Gastroesophageal sphincter (tissue), 4 donors: ENCODE measurements at regions not wholly inside any gene's neighbourhood (a gene's known extent, or its start where the extent isn't known, plus 50 kb on each side); places are given as distances from the start of the nearest gene placed in this dataset.

ENCODE experiments used
- ATAC-seq: fragments of 150-250 bp; one replicate; pipeline ENCODE4 v1.9.1; 2016; ENCODE audit warnings: mild to moderate bottlenecking, moderate library complexity
- H3K27ac ChIP-seq, 4 donors: fragments of 200-600 bp; sonication (generic) in 3 of 4; 1 replicate in 3 of 4; 2 replicates in 1 of 4; pipeline ENCODE4 v1.5.1; 2016 to 2019
- H3K27me3 ChIP-seq: fragments of 200-600 bp; sonication (generic); one replicate; pipeline ENCODE4 v1.5.1; 2019
- H3K36me3 ChIP-seq, 2 donors: fragments of 200-600 bp; sonication (generic); one replicate each; pipeline ENCODE4 v1.5.1; 2019; ENCODE audit warnings: control low read depth in 1 of 2
- H3K4me1 ChIP-seq, 3 donors: fragments of 200-600 bp; sonication (generic); 1 replicate in 2 of 3; 2 replicates in 1 of 3; pipeline ENCODE4 v1.5.1; 2016 to 2019; ENCODE audit warnings: control low read depth in 2 of 3
- H3K4me3 ChIP-seq, 2 donors: fragments of 200-600 bp; sonication (generic); one replicate each; pipeline ENCODE4 v1.5.1; 2019; ENCODE audit warnings: mild to moderate bottlenecking in 1 of 2, moderate library complexity in 1 of 2
- H3K9me3 ChIP-seq, 3 donors: fragments of 200-600 bp; sonication (generic); one replicate each; pipeline ENCODE4 v1.5.1; 2017 to 2019; ENCODE audit warnings: control low read depth in 2 of 3
- EP300 ChIP-seq: sonication (generic); formaldehyde crosslinking; IDR thresholded peaks from one replicate; pipeline ENCODE4 v1.6.1; 2017; ENCODE audit warnings: antibody characterized with exemption, mild to moderate bottlenecking
- POLR2A ChIP-seq, 2 donors: fragments of 450-650 bp; IDR thresholded peaks; one replicate each; pipeline ENCODE4 v1.6.1; 2017; ENCODE audit warnings: antibody characterized with exemption in 2 of 2, mild to moderate bottlenecking in 2 of 2, moderate library complexity in 1 of 2
- POLR2AphosphoS5 ChIP-seq: sonication (generic); formaldehyde crosslinking; IDR thresholded peaks from one replicate; pipeline ENCODE4 v1.6.1; 2017; ENCODE audit warnings: antibody characterized with exemption
- WGBS, 2 donors: methylation state at CpG; one replicate each; pipeline ENCODE4 v1.1.5; 2018; ENCODE audit warnings: low coverage in 1 of 2; 5-methylcytosine and 5-hydroxymethylcytosine counted together
- TF ChIP-seq, protein P1 (sequence below), 4 experiments: fragments of 200-600 bp in 2 of 4; fragments of 450-650 bp in 2 of 4; sonication (generic) in 1 of 4; IDR thresholded peaks; one replicate each; pipeline ENCODE4 v1.5.1; 2017 to 2019; ENCODE audit warnings: antibody characterized with exemption in 4 of 4, mild to moderate bottlenecking in 2 of 4, moderate library complexity in 2 of 4

GRCh38 chr1:73717976-73718375, 480.0 kb downstream of the LRRIQ3 start:
- Histone ChIP-seq H3K36me3 (no peaks in the 10 kb centered on the region), H3K9me3 (no peaks in the 10 kb centered on the region), H3K27ac (no peak overlapping the region), H3K4me1 (no peaks in the 10 kb centered on the region), H3K27me3 (no peaks in the 10 kb centered on the region), H3K4me3 (no peak overlapping the region)
- ATAC-seq = no peak
- 67 to 83% methylated on average over 1 of the region's 1 CpG for WGBS, 2 donors
- TF ChIP-seq POLR2AphosphoS5 = no peak
- TF ChIP-seq POLR2A (IDR thresholded peaks at IDR 0.05) = no peak
- TF ChIP-seq, protein P1, sequence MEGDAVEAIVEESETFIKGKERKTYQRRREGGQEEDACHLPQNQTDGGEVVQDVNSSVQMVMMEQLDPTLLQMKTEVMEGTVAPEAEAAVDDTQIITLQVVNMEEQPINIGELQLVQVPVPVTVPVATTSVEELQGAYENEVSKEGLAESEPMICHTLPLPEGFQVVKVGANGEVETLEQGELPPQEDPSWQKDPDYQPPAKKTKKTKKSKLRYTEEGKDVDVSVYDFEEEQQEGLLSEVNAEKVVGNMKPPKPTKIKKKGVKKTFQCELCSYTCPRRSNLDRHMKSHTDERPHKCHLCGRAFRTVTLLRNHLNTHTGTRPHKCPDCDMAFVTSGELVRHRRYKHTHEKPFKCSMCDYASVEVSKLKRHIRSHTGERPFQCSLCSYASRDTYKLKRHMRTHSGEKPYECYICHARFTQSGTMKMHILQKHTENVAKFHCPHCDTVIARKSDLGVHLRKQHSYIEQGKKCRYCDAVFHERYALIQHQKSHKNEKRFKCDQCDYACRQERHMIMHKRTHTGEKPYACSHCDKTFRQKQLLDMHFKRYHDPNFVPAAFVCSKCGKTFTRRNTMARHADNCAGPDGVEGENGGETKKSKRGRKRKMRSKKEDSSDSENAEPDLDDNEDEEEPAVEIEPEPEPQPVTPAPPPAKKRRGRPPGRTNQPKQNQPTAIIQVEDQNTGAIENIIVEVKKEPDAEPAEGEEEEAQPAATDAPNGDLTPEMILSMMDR (IDR thresholded peaks at IDR 0.05) = no peak
- no peak for TF ChIP-seq EP300

DNA sequence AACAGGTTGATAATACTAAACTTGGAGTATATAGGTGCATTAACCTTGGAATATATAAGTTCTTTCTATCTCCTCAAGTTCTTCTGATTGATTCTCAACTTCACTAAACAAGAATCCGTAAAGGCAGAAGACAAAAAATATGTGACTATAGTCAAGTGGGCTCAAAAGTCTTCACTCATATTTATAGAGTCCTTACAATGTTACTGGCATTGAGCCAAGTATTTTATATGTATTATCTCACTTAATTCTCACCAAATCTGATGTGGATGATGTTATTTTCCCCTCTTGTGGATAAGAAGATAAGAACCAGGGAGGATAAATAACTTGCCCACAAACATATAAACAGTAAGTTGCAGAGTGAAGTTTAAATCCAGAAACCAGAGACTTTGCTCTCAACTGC, 486.9 kb downstream of the LRRIQ3 start:
- H3K4me1 ChIP-seq = no peaks in the 10 kb centered on the region
- TF ChIP-seq POLR2AphosphoS5 = no peak
- TF ChIP-seq, protein P1 (IDR thresholded peaks at IDR 0.05) = no peak
- no peak for TF ChIP-seq POLR2A (IDR thresholded peaks at IDR 0.05)
- no peak for TF ChIP-seq EP300

GRCh38 chr1:73701826-73702225, 496.1 kb downstream of the LRRIQ3 start:
- H3K27me3 ChIP-seq = no peaks in the 10 kb centered on the region
- no peak for TF ChIP-seq POLR2A (IDR thresholded peaks at IDR 0.05)
- TF ChIP-seq, protein P1 (IDR thresholded peaks at IDR 0.05) = no peak
- no peak for TF ChIP-seq POLR2AphosphoS5
- TF ChIP-seq EP300 = no peak
- no peak overlapping the region for H3K4me3 ChIP-seq
- 9 to 17% methylated on average over 1 of the region's 1 CpG for WGBS, 2 donors
- no peaks in the 10 kb centered on the region for H3K9me3 ChIP-seq
- no peak for ATAC-seq
- no peak overlapping the region for H3K27ac ChIP-seq
- H3K4me1 ChIP-seq = no peaks in the 10 kb centered on the region
- H3K36me3 ChIP-seq = no peaks in the 10 kb centered on the region

More for the DNA sequence above, 486.9 kb downstream of the LRRIQ3 start:
- Histone ChIP-seq H3K4me3 (no peak overlapping the region), H3K36me3 (no peaks in the 10 kb centered on the region), H3K27me3 (no peaks in the 10 kb centered on the region), H3K9me3 (no peaks in the 10 kb centered on the region), H3K27ac (no peak overlapping the region)
- ATAC-seq = no peak
- WGBS, 2 donors = 88 to 90% methylated on average over 1 of the region's 1 CpG

- TF ChIP-seq, protein P1 (IDR thresholded peaks at IDR 0.05) = no peak
- TF ChIP-seq POLR2AphosphoS5 (no peak), POLR2A (IDR thresholded peaks at IDR 0.05) (no peak), EP300 (no peak)
- WGBS, 2 donors = 74 to 75% methylated on average over 3 of the region's 3 CpGs
- H3K27me3 ChIP-seq = no peaks in the 10 kb centered on the region
- no peaks in the 10 kb centered on the region for H3K36me3 ChIP-seq
- no peak overlapping the region for H3K4me3 ChIP-seq
- no peak overlapping the region for H3K27ac ChIP-seq
- H3K4me1 ChIP-seq = no peaks in the 10 kb centered on the region
- no peaks in the 10 kb centered on the region for H3K9me3 ChIP-seq
- no peak for ATAC-seq
Observed at GRCh38 chr1:73676186-73676585, 521.8 kb downstream of the LRRIQ3 start.

DNA sequence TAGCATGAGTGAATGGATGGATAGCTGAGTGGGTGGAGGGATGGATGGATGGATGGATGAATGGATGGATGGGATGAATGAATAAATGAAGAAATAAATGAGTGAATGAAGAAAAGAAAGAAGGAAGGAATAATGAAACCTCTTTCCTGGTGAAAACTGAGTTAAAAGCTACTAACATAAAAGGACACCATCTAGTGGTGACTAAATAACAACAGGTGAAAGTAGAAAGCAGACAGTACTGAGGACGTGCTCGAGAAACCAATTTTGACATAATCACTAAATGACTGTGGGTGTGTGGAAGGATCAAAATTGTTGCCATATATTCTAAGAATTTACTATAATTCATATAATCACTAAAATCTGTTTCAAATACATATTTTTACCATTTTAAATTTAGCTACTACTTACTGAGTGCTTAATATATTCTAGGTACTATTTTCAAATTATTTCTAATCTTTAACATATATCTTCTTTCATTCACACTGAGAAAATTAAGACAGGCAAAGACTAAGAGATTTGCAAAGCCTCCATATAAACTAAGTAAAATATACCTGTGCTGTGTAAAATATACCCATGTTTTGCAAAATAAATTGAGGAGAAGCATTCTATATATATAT, 522.9 kb downstream of the LRRIQ3 start:
- Histone ChIP-seq H3K36me3 (no peaks in the 10 kb centered on the region), H3K4me1 (no peaks in the 10 kb centered on the region), H3K27me3 (no peaks in the 10 kb centered on the region), H3K4me3 (no peak overlapping the region), H3K9me3 (no peaks in the 10 kb centered on the region), H3K27ac (no peak overlapping the region)
- TF ChIP-seq EP300 (no peak), POLR2A (IDR thresholded peaks at IDR 0.05) (no peak), POLR2AphosphoS5 (no peak)
- TF ChIP-seq, protein P1 (IDR thresholded peaks at IDR 0.05) = peak; percentile 24 to 50 (median 28)
- ATAC-seq = no peak
- WGBS, 2 donors = 0 to 8% methylated on average over 2 of the region's 2 CpGs
